MCF 10A (cell line): ENCODE measurements at regions not wholly inside any gene's neighbourhood (a gene's known extent, or its start where the extent isn't known, plus 50 kb on each side); places are given as distances from the start of the nearest gene placed in this dataset.

Source experiments
- BruUV-seq: library from RNA; stranded (reverse); fragments of 400-500 nt; replicated peaks from 2 replicates; lab custom pipeline; 2021; lab: Mats Ljungman, UMichigan
- CTCF ChIA-PET: fragments of 300-600 bp; sonication (Branson Sonifier 250); formaldehyde crosslinking; extraction: SDS; loops from one replicate; lab custom pipeline; 2021; ENCODE audit warnings: antibody characterized with exemption, inconsistent platforms; lab: Yijun Ruan, JAX
- POLR2A ChIA-PET: fragments of 300-600, 350-650 bp; sonication (Branson Sonifier 250); formaldehyde crosslinking; extraction: SDS; loops from one replicate; lab custom pipeline; 2020; ENCODE audit warnings: antibody characterized with exemption, inconsistent platforms; lab: Yijun Ruan, JAX
- DNase-seq: peaks from one replicate; pipeline ENCODE4 v3.0.0-alpha.2; 2018; ENCODE audit not compliant: unreplicated experiment
- H3K27ac Mint-ChIP-seq: one replicate; pipeline ENCODE4 v1.8.0; 2022; ENCODE audit warnings: mild to moderate bottlenecking, low read depth, mixed read lengths; ENCODE audit not compliant: unreplicated experiment
- H3K27me3 Mint-ChIP-seq: one replicate; pipeline ENCODE4 v1.8.0; 2022; ENCODE audit warnings: mixed read lengths; ENCODE audit not compliant: insufficient read depth, unreplicated experiment
- H3K36me3 Mint-ChIP-seq: one replicate; pipeline ENCODE4 v1.8.0; 2022; ENCODE audit warnings: mild to moderate bottlenecking, moderate library complexity, mixed read lengths; ENCODE audit not compliant: insufficient read depth, unreplicated experiment
- H3K4me1 Mint-ChIP-seq: one replicate; pipeline ENCODE4 v1.8.0; 2022; ENCODE audit warnings: mixed read lengths; ENCODE audit not compliant: insufficient read depth, unreplicated experiment
- H3K4me3 Mint-ChIP-seq: one replicate; pipeline ENCODE4 v1.8.0; 2022; ENCODE audit warnings: mild to moderate bottlenecking, moderate library complexity, mixed read lengths; ENCODE audit not compliant: unreplicated experiment
- H3K9me3 Mint-ChIP-seq: one replicate; pipeline ENCODE4 v1.8.0; 2022; ENCODE audit warnings: mixed read lengths; ENCODE audit not compliant: unreplicated experiment
- CTCF ChIP-seq: fragments of 200-600 bp; IDR thresholded peaks from one replicate; pipeline ENCODE4 v1.8.0; 2022; ENCODE audit warnings: antibody characterized with exemption, mild to moderate bottlenecking; ENCODE audit not compliant: unreplicated experiment
- intact Hi-C: fragments of 100-400 bp; cut with micrococcal nuclease; formaldehyde crosslinking; loops from 2 replicates; pipeline ENCODE4 v1.14.1; 2022

- ChIA-PET POLR2A (interaction anchor here (0.7 to 1.0 kb wide), 2 partner anchors 90 to 1070 kb away, joined by 3 read pairs; no protein-coding TSS in a partner anchor), CTCF (no interaction called here)
- intact Hi-C loops: no loop called here
- Mint-ChIP-seq H3K4me3 (no peak overlapping the region), H3K36me3 (no peaks in the 10 kb centered on the region), H3K9me3 (no peaks in the 10 kb centered on the region), H3K27ac (no peak overlapping the region), H3K27me3 (no peaks in the 10 kb centered on the region), H3K4me1 (peaks cover 25% of the 10 kb centered on the region)
- DNase-seq: peak; percentile 71
- TF ChIP-seq CTCF: no peak
- BruUV-seq: no TSS peak
These were observed 162.1 kb upstream of the TBX18 start for GRCh38 chr6:84926189-84927155.

GRCh38 chr6:84921891-84922290 lies 157.5 kb upstream of the TBX18 start:
- Mint-ChIP-seq H3K9me3 (no peaks in the 10 kb centered on the region), H3K27ac (no peak overlapping the region), H3K4me3 (no peak overlapping the region), H3K36me3 (no peaks in the 10 kb centered on the region), H3K4me1 (peaks cover 10% of the 10 kb centered on the region), H3K27me3 (no peaks in the 10 kb centered on the region)
- BruUV-seq: no TSS peak
- ChIA-PET POLR2A (interaction anchor here (1.7 kb wide), 1 partner anchor 12 kb away, joined by 9 read pairs; no protein-coding TSS in a partner anchor), CTCF (interaction anchor here (0.5 kb wide), 1 partner anchor 624 kb away, joined by 3 read pairs; no protein-coding TSS in a partner anchor)
- no peak for TF ChIP-seq CTCF
- intact Hi-C loops: no loop called here
- DNase-seq: no peak

- Mint-ChIP-seq H3K9me3 (no peaks in the 10 kb centered on the region), H3K36me3 (no peaks in the 10 kb centered on the region), H3K4me1 (peaks cover 4% of the 10 kb centered on the region), H3K27ac (no peak overlapping the region), H3K27me3 (no peaks in the 10 kb centered on the region), H3K4me3 (no peak overlapping the region)
- no TSS peak for BruUV-seq
- no peak for TF ChIP-seq CTCF
- POLR2A ChIA-PET: interaction anchor here (1.3 kb wide), 1 partner anchor 13 kb away, joined by 3 read pairs; no protein-coding TSS in a partner anchor
- CTCF ChIA-PET: interaction anchor here (0.6 to 1.3 kb wide), 3 partner anchors 15 to 75 kb away, joined by 3 read pairs; no protein-coding TSS in a partner anchor
- no peak for DNase-seq
- intact Hi-C loops: no loop called here
These were observed 155.6 kb upstream of the TBX18 start for GRCh38 chr6:84920021-84920420.

GRCh38 chr6:84916704-84917103 lies 152.3 kb upstream of the TBX18 start:
- no TSS peak for BruUV-seq
- ChIA-PET CTCF (no interaction called here), POLR2A (no interaction called here)
- Mint-ChIP-seq H3K27me3 (no peaks in the 10 kb centered on the region), H3K36me3 (no peaks in the 10 kb centered on the region), H3K27ac (no peak overlapping the region), H3K4me3 (no peak overlapping the region), H3K4me1 (peaks cover 6% of the 10 kb centered on the region), H3K9me3 (no peaks in the 10 kb centered on the region)
- no peak for TF ChIP-seq CTCF
- intact Hi-C loops: no loop called here
- DNase-seq: no peak
